Stimulated activated CD8-positive, alpha-beta memory T cell treated with anti-CD3 and anti-CD28 coated beads, Interleukin-15, amount 100 ng/mL, for 48 hours (primary cell): ENCODE measurements at regions not wholly inside any gene's neighbourhood (a gene's known extent, or its start where the extent isn't known, plus 50 kb on each side); places are given as distances from the start of the nearest gene placed in this dataset.
"Not testable (repeated sequence)": the region's sequence is repeated elsewhere in the genome, so short reads cannot be mapped to it uniquely, and the experiment has no call there.

Experiments used
- DNase-seq, 2 donors: peaks; one replicate each; pipeline ENCODE4 v3.0.0-alpha.2; 2020; ENCODE audit warnings: low read depth in 2 of 2

DNA sequence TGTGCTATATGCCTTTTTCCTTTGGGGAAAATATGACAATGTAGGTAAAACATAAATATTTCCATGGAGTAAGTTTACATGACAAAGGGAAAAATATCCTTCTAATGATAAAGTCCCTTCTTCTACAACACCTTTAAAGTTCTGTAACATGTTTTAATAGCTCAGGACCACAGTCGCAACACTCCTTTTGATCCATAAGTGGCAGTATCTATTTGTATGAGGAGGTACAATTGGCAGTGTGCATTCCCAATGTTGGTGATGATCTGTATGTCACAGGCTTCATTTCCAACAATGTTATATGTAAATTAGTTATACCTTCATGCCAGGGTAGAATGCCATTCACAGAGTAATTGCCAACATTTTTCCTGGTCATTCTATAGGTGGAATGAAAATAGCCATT, 127.1 kb upstream of the CCNH start:
- DNase-seq = no peak

DNA sequence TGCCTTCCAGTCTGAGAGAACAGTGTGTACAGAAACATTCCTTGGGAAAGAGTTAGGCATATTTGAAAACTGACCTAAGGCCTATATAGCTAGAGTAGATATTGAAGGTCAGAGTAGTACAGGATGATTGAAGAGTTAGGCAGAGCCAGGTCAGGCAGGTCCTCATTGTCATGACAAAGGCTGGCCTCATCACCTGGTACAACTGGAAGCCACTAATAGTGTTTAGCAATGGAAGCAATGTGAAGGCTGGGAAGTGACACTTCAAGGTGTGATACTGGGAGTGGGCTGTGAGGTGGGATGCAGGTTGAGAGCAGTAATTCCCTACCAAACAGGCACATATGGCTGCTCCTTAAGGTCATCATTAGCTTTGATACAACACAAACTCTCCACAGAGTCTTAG, 123.6 kb upstream of the CCNH start:
- no peak for DNase-seq

DNA sequence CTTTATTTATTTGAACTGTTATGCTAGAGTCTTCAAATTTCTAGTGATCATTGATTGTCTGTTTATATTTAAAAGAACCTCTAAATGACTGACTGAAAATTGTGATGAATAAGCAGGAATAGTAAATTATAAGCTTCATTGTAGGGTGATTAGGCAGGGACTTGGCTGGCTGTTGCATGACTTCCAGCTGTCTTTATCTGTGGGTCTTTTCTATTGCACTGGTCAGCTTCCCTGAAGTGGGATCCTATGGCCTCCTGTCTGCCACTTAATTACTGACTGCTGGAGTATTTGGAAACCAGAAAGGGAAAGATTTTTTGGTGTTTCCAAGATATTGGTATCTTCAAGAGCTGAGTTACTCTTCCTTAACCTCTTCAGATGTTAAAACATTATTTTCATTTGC, 123.0 kb upstream of the CCNH start:
- no peak for DNase-seq

DNA sequence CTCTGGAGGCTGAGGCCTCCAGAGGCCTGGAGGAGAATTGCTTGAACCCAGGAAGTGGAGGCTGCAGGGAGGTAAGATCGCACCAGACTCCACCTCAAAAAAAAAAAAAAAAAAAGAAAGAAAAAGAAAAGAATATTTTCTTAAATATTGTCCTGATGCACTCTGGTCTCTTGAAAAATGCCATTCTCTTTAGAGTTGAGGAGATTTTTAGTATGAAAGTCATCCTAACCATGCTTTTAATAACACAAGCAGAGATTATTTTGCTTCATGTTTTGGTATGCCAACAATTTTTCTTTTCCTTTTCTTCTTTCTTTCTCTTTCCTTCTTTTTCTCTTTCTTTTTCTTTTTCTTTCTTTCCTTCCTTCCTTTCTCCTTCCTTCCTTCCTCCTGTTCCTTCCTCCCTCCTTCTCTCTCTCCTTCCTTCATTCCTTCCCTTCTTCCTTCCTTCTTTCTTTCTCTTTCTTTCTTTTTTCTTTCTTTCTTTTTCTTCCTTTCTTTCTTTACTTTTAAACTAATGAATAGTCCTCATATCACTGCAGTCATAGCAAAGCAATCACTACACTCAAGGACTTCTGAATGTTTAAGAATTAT, 116.9 kb upstream of the CCNH start:
- DNase-seq = no peak

GRCh38 chr5:87526131-87526530, 113.4 kb upstream of the CCNH start:
- no peak for DNase-seq

DNA sequence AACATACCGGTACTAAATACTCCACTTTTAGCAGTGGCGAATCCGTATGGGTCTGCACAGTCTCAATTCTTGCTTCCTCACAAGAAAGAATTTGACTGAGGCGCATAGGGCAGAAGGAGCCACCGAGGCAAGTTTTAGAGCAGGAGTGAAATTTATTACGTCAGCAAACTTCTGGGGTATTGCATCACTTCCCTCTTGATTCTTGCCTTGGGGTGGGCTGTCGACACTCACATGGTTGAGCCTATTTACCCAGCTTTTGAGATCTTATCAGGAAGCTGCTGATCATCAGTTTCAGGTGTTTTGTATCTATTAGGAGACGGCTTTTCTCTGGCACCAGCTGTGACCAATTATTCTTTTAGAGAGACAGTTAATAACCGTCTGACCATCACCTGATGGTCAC, 111.5 kb upstream of the CCNH start:
- DNase-seq = no peak

DNA sequence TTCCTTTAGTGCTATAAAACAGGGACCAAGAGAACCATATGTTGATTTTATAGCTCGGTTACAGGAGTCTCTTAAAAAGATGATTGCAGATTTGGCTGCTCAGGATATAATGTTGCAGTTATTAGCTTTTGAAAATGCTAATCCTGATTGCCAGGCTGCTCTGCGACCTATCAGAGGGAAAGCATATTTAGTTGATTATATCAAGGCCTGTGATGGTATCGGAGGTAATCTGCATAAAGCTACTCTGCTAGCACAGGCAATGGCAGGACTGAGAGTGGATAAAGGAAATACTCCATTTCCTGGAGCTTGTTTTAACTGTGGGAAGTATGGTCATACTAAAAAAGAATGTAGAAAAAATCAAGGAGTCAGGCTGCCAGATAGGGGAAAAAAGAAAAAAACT, 99.0 kb upstream of the CCNH start:
- DNase-seq = not testable (repeated sequence)

DNA sequence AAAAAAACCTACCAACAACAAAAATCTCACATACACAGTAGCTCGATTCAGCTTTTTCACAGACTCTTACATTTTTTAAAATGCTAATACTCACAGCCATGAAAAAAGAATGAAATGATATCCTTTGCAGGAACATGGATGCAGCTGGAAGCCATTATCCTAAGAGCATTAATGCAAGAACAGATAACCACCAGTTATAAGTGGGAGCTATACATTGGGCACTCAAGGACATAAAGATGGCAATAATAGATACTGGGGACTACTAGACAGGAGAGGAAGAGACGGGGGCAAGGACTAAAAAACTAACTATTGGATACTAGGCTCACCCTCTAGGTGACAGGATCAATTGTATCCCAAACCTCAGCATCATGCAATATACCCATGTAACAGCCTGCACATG, 90.3 kb upstream of the CCNH start:
- DNase-seq = no peak

DNA sequence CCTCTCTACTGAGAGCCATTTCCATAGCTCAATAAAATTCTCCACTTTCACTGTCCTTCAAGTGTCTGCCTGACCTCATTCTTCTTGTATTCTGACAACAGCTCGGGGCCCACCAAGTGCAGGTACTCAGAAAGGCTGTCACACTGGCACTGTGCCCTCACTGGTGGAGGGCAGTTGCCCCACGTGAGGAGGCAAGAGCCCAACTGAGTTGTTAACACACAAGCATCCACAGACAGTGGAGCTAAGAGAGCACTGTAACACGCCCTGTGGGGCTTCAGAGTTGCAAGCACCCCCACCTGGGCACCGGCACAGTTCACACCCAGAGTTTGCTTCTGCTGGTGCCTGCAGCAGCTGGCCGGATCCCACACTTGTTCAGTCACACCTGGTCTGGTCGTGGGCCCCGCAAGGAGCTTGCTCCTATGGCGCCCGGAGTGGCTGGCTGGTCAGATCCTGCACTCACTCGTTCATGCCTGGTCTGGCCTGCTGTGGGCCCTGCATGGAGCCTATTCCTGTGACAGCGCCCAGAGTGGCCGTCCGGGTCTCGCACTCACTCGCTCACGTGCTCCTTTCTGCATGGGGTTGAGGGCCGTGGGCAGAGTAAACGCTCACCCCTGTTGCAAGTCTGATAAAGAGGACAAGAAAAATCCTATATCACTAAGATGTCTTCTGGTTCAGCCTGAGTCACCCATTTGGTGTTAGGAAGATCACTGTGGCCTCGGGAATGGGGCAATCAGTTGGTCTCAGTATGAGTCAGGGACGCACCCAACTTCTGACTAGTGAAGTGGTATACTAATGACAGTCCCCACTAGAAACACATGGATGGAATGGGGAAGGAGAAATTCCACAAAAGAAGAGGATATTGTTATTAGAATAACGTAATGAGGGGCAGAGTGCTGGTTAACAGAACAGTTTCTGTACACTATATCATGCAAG, 87.0 kb upstream of the CCNH start:
- DNase-seq = no peak
